DMS 273 treated with DMSO at 0.1 percent for 48 hours (cell line): ENCODE measurements at regions not wholly inside any gene's neighbourhood (a gene's known extent, or its start where the extent isn't known, plus 50 kb on each side); places are given as distances from the start of the nearest gene placed in this dataset.

Source experiments
- DNase-seq: peaks from one replicate; lab custom pipeline; 2025; lab: John Stamatoyannopoulos, UW

GRCh38 chr18:78650926-78651325 is 328.7 kb upstream of the SALL3 start:
- DNase-seq: no peak

GRCh38 chr18:78652001-78652545 is 327.5 kb upstream of the SALL3 start:
- DNase-seq: no peak

GRCh38 chr18:78655921-78656320 is 323.7 kb upstream of the SALL3 start:
- no peak for DNase-seq

GRCh38 chr18:78656346-78656925 is 323.2 kb upstream of the SALL3 start:
- no peak for DNase-seq

- DNase-seq: no peak
Observed at GRCh38 chr18:78658531-78658930, 321.1 kb upstream of the SALL3 start.

- no peak for DNase-seq
Observed at GRCh38 chr18:78659057-78659456, 320.6 kb upstream of the SALL3 start.

- DNase-seq: no peak
Observed at GRCh38 chr18:78659748-78660147, 319.9 kb upstream of the SALL3 start.

- no peak for DNase-seq
Observed at GRCh38 chr18:78660311-78660710, 319.3 kb upstream of the SALL3 start.

- DNase-seq: no peak
Observed at GRCh38 chr18:78661316-78661715, 318.3 kb upstream of the SALL3 start.

- DNase-seq: no peak
Observed at GRCh38 chr18:78662879-78663278, 316.7 kb upstream of the SALL3 start.

- no peak for DNase-seq
Observed at GRCh38 chr18:78664048-78664447, 315.6 kb upstream of the SALL3 start.

- DNase-seq: no peak
Observed at GRCh38 chr18:78664848-78665247, 314.8 kb upstream of the SALL3 start.

GRCh38 chr18:78665644-78666043 is 314.0 kb upstream of the SALL3 start:
- no peak for DNase-seq

GRCh38 chr18:78666666-78667335 is 312.8 kb upstream of the SALL3 start:
- no peak for DNase-seq

- no peak for DNase-seq
Observed at GRCh38 chr18:78670778-78671391, 308.7 kb upstream of the SALL3 start.

- no peak for DNase-seq
Observed at GRCh38 chr18:78671551-78671950, 308.1 kb upstream of the SALL3 start.

GRCh38 chr18:78672862-78673446 is 306.7 kb upstream of the SALL3 start:
- no peak for DNase-seq

GRCh38 chr18:78673516-78674321 is 305.9 kb upstream of the SALL3 start:
- DNase-seq: no peak

- no peak for DNase-seq
Observed at GRCh38 chr18:78675231-78675630, 304.4 kb upstream of the SALL3 start.

GRCh38 chr18:78676622-78677482 is 302.8 kb upstream of the SALL3 start:
- DNase-seq: no peak
